ENCODE measurements at regions not wholly inside any gene's neighbourhood (a gene's known extent, or its start where the extent isn't known, plus 50 kb on each side); places are given as distances from the start of the nearest gene placed in this dataset.

DNA sequence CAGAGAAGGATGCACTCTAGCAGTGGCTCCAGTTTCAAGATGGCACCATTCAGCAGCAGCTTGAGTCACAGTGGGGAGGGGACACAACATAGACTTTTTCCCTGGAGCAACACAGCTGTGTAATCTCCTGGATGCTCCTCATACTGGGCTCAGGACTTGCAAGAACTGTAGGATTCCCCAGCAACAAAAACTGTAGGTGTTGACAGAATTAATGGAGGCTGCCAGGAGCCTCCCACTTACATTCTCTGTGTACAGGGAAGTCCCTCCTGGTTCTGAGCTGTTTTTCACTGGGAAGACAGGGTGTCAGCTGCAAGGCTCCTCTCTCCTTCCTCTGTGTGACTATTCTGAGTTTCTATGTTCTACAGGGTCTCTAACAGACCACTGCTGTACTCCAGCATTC lies 217.9 kb downstream of the KIF21A start:
- Histone ChIP-seq H3K23me2 (ENCODE audit: insufficient read length, low read depth, low read length, poor library complexity, severe bottlenecking) (no peaks in the 10 kb centered on the region), H2BK20ac (ENCODE audit: low read depth, low read length, poor library complexity, severe bottlenecking) (no peak overlapping the region)
- H3K9me3 Mint-ChIP-seq, result peaks cover 3 to 5% of the 10 kb centered on the region in 2 experiments; a peak in 2 of 5 replicates

More for the DNA sequence above, 217.9 kb downstream of the KIF21A start:
- Histone ChIP-seq H3K27me3 (ENCODE audit: insufficient read depth, low read length) (no peaks in the 10 kb centered on the region), H3K4me2 (ENCODE audit: insufficient read depth, insufficient read length, low read length) (no peak overlapping the region), H2BK5ac (ENCODE audit: insufficient read length, low read length) (no peak overlapping the region), H4K20me1 (ENCODE audit: control insufficient read depth, insufficient read depth, insufficient read length) (no peaks in the 10 kb centered on the region), H3K56ac (ENCODE audit: insufficient read length, low read depth, low read length) (no peak overlapping the region), H3K27ac (ENCODE audit: insufficient read length, low read depth, low read length) (no peak overlapping the region), H3K79me2 (ENCODE audit: insufficient read depth, low read length) (no peaks in the 10 kb centered on the region), H3K9ac (ENCODE audit: extremely low read depth, insufficient read length, low read length) (no peak overlapping the region), H4K91ac (ENCODE audit: insufficient read length, low read depth, low read length) (no peak overlapping the region), H3K4ac (ENCODE audit: low read depth, low read length) (no peak overlapping the region), H3K79me1 (ENCODE audit: insufficient read depth, low read depth, low read length, poor library complexity, severe bottlenecking) (no peaks in the 10 kb centered on the region), H4K5ac (ENCODE audit: insufficient read length, low read depth, low read length) (no peak overlapping the region), H2AK5ac (ENCODE audit: insufficient read length, low read length) (no peak overlapping the region), H3T11ph (ENCODE audit: low read length) (no peak overlapping the region), H3K23ac (ENCODE audit: insufficient read length, low read depth, low read length) (no peak overlapping the region), H2AFZ (ENCODE audit: low read length) (no peak overlapping the region), H3K18ac (ENCODE audit: insufficient read length, low read depth, low read length) (no peak overlapping the region), H2BK120ac (ENCODE audit: low read depth, low read length, poor library complexity, severe bottlenecking) (no peak overlapping the region), H2BK12ac (ENCODE audit: insufficient read length, low read depth, low read length) (no peak overlapping the region), H2BK15ac (ENCODE audit: low read depth, low read length) (no peak overlapping the region), H3K4me1 (ENCODE audit: insufficient read depth, low read length) (no peaks in the 10 kb centered on the region), H4K8ac (replicated peaks; ENCODE audit: insufficient read length, low read depth, low read length) (no peak overlapping the region), H3K9me3 (ENCODE audit: control insufficient read depth, low read depth, low read length) (no peaks in the 10 kb centered on the region), H3K14ac (ENCODE audit: insufficient read depth, low read length) (no peak overlapping the region)
- H3K4me3 Mint-ChIP-seq, result no peak overlapping the region
- TF ChIP-seq, protein P1, sequence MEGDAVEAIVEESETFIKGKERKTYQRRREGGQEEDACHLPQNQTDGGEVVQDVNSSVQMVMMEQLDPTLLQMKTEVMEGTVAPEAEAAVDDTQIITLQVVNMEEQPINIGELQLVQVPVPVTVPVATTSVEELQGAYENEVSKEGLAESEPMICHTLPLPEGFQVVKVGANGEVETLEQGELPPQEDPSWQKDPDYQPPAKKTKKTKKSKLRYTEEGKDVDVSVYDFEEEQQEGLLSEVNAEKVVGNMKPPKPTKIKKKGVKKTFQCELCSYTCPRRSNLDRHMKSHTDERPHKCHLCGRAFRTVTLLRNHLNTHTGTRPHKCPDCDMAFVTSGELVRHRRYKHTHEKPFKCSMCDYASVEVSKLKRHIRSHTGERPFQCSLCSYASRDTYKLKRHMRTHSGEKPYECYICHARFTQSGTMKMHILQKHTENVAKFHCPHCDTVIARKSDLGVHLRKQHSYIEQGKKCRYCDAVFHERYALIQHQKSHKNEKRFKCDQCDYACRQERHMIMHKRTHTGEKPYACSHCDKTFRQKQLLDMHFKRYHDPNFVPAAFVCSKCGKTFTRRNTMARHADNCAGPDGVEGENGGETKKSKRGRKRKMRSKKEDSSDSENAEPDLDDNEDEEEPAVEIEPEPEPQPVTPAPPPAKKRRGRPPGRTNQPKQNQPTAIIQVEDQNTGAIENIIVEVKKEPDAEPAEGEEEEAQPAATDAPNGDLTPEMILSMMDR (conservative IDR thresholded peaks at IDR 0.05), result no peak
- no peaks in the 10 kb centered on the region for H3K36me3 Mint-ChIP-seq (ENCODE audit: insufficient read depth in 1 of 3, low read depth in 3 of 3)
- no peak overlapping the region for H3K27ac Mint-ChIP-seq
- no peak for DNase-seq
- H3K4me1 Mint-ChIP-seq, result no peaks in the 10 kb centered on the region
- peaks cover 1% of the 10 kb centered on the region; the same call in 1 of the 2 replicates for H3K27me3 Mint-ChIP-seq (ENCODE audit: low read depth)

Measured in H9 (cell line).